Heart left ventricle (tissue), 13 donors: ENCODE measurements at regions not wholly inside any gene's neighbourhood (a gene's known extent, or its start where the extent isn't known, plus 50 kb on each side); places are given as distances from the start of the nearest gene placed in this dataset.

Source experiments
- POLR2A ChIP-seq, 2 donors: fragments of 450-650 bp; IDR thresholded peaks; one replicate each; pipeline ENCODE4 v1.6.1; 2017; ENCODE audit warnings: antibody characterized with exemption in 2 of 2, mild to moderate bottlenecking in 2 of 2, moderate library complexity in 2 of 2
- TF ChIP-seq, protein P1 (sequence below), 12 donors: fragments of 200-600 bp; sonication (generic) in 4 of 12; IDR thresholded peaks; one replicate each; pipeline versions ENCODE4 v1.5.0 to v1.8.0; 2018 to 2022; ENCODE audit warnings: antibody characterized with exemption in 12 of 12, mild to moderate bottlenecking in 5 of 12
- donor health status: ischemic (EF 13 %, LVEDD 7.1; RV severe dilation, severe dysfunction).
- donor health status: DM: no; HTN: yes; CAD: no.
- donor health status: DM: no; HTN: no; CAD: no.
- donor health status: ischemic (EF 25% LVEDD 6.9; RV normal size, moderate dysfunction).
- donor health status: ischemic (EF 25% LVEDD 5.7; RV mildly dilated, moderate dysfunction).
- donor health status: ischemic (EF 35%, LVEDD 5.7; RV mildly dilated, moderate dysfunction).
- donor health status: nonischemic (EF 11% LVEDD 7.7; RV severe dilation, severe dysfunction).
- donor health status: DM: yes; HTN: yes; CAD: no.
- donor health status: PGD.
- donor health status: ischemic (EF 29% LVEDD 5.4; RV normal size, mild dysfunction).
- donor health status: nonischemic (EF 23%, LVEDD 6.1; RV moderate dilation, normal function).

DNA sequence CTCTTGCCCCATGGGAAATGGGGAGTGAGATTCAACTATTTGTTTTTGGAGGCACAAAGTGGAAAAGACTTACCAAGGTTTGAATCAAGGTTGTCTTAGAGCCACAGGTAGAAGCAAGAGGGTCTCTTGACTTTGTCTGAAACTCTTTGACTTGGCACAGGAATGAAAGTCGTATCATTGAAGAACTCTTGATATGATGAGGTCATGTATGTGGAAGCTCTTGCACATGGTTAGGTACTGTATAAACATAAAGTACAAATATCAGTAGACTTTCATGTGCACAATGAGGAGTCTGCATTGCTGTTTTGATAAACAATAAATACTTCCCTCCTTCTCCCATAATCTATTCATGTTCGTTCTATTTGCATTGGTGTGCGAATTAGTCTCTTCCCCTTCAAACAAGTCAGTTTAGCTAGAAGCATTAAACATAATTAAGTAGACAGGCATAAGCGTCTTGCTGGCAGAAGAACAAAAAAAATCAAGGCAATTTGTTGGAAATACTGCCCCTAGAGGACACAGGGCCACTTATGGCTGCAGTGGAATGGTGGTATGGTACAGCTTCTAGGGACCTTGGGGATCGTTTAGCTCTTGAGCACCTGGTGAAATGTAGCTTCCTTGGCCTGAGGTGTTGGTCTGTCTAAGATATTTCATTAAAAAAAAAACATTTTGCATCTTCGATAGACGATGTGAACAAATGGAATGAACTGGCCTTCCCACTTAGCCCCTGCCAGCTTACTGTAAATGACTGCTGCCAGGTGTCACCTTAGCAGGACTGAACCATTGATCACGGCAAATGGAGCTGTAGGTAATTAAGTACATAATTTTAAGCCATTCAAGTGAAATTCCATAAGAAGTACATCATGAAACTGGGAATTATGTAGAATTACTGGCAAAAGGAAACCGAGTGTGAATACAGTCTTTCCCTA is 218.0 kb upstream of the GALNT2 start:
- TF ChIP-seq, protein P1, sequence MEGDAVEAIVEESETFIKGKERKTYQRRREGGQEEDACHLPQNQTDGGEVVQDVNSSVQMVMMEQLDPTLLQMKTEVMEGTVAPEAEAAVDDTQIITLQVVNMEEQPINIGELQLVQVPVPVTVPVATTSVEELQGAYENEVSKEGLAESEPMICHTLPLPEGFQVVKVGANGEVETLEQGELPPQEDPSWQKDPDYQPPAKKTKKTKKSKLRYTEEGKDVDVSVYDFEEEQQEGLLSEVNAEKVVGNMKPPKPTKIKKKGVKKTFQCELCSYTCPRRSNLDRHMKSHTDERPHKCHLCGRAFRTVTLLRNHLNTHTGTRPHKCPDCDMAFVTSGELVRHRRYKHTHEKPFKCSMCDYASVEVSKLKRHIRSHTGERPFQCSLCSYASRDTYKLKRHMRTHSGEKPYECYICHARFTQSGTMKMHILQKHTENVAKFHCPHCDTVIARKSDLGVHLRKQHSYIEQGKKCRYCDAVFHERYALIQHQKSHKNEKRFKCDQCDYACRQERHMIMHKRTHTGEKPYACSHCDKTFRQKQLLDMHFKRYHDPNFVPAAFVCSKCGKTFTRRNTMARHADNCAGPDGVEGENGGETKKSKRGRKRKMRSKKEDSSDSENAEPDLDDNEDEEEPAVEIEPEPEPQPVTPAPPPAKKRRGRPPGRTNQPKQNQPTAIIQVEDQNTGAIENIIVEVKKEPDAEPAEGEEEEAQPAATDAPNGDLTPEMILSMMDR (IDR thresholded peaks at IDR 0.05), result peak in 11 of 12 donors; percentile 18 to 52 (median 35)
- no peak for TF ChIP-seq POLR2A (IDR thresholded peaks at IDR 0.05)
